Adrenal gland (tissue), 9 donors: ENCODE measurements at regions not wholly inside any gene's neighbourhood (a gene's known extent, or its start where the extent isn't known, plus 50 kb on each side); places are given as distances from the start of the nearest gene placed in this dataset.

Experiments used
- DNase-seq, 7 donors: peaks; one replicate each; pipeline ENCODE4 v3.0.0-alpha.2; 2019 to 2020
- H3K27ac ChIP-seq, 5 donors: fragments of 200-600 bp; sonication (generic) in 4 of 5; 1 replicate in 3 of 5; 2 replicates in 2 of 5; pipeline versions ENCODE4 v1.5.1 to v1.8.0; 2016 to 2020; ENCODE audit warnings: mild to moderate bottlenecking in 1 of 5
- H3K27me3 ChIP-seq: fragments of 200-600 bp; 2 replicates; pipeline ENCODE4 v1.8.0; 2021
- H3K36me3 ChIP-seq, 2 donors: fragments of 200-600 bp; replicated peaks in 1 of 2; 1 replicate in 1 of 2; 2 replicates in 1 of 2; pipeline versions ENCODE4 v1.5.1 to v1.8.0; 2018 to 2022
- H3K4me1 ChIP-seq, 2 donors: fragments of 200-600 bp; replicated peaks in 1 of 2; 1 replicate in 1 of 2; 2 replicates in 1 of 2; pipeline versions ENCODE4 v1.5.1 to v1.8.0; 2018 to 2021
- H3K4me3 ChIP-seq, 4 donors: fragments of 200-600 bp; sonication (generic) in 3 of 4; one replicate each; pipeline ENCODE4 v1.5.1; 2016 to 2018
- H3K9me3 ChIP-seq, 3 donors: fragments of 200-600 bp; sonication (generic) in 1 of 3; replicated peaks in 1 of 3; 1 replicate in 2 of 3; 2 replicates in 1 of 3; pipeline versions ENCODE4 v1.5.1 to v1.8.0; 2016 to 2021
- POLR2A ChIP-seq, 2 donors: fragments of 450-650 bp; IDR thresholded peaks; one replicate each; pipeline ENCODE4 v1.6.1; 2017; ENCODE audit warnings: antibody characterized with exemption in 2 of 2, mild to moderate bottlenecking in 2 of 2, moderate library complexity in 1 of 2
- WGBS, 4 donors: extraction: QIAGEN DNeasy Blood & Tissue Kit in 2 of 4; methylation state at CpG; one replicate each; pipeline versions ENCODE4 v1.1.5 to v1.1.7; 2013 to 2017; 5-methylcytosine and 5-hydroxymethylcytosine counted together
- intact Hi-C, 2 donors: fragments of 100-400 bp; cut with DNase I; formaldehyde crosslinking; loops; one replicate each; pipeline versions ENCODE4 v1.14.1 to v1.15.0; 2022 to 2023
- TF ChIP-seq, protein P1 (sequence below), 6 experiments: fragments of 450-650 bp in 4 of 6; fragments of 200-600 bp in 2 of 6; sonication (generic) in 1 of 6; IDR thresholded peaks; 1 replicate in 5 of 6; 2 replicates in 1 of 6; pipeline versions ENCODE4 v1.5.1 to v1.8.0; 2016 to 2021; ENCODE audit warnings: antibody characterized with exemption in 6 of 6, mild to moderate bottlenecking in 2 of 6, moderate library complexity in 1 of 6
- donor health status: healthy with polysubstance abuse.
- donor health status: Bipolar disorder and iron deficiency.
- donor health status: DM: yes; HTN: yes; CAD: no.
- donor health status: DM: no; HTN: no; CAD: no.
- donor health status: DM: no; HTN: no; CAD: no.

DNA sequence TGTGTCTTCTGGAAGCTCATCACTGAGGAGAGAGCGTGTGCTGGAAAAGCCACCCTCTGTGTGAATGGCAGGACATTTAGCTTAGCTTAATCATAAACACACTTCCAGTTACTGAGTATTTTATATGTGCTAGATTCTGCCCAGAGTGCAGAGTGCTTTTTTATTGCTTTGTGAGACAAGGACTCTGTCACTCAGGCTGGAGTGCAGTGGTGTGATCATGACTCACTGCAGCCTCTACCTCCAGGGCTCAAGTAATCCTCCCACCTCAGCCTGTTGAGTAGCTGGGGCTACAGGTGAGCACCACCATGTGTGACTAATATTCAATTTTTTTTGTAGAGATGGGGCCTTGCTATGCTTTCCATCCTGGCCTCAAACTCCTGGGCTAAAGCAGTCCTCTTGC, 61.4 kb upstream of the IRX3 start:
- Histone ChIP-seq H3K9me3 (no peaks in the 10 kb centered on the region), H3K36me3 (no peaks in the 10 kb centered on the region), H3K27me3 (no peaks in the 10 kb centered on the region), H3K4me1 (no peaks in the 10 kb centered on the region), H3K27ac (no peak overlapping the region), H3K4me3 (no peak overlapping the region)
- WGBS, 4 donors, result 82 to 91% (median 89%) methylated on average over 1 of the region's 1 CpG; no CpG with 5 or more reads in 1 of the 4 donors
- no peak for DNase-seq
- intact Hi-C loops, result no loop called here
- TF ChIP-seq POLR2A (IDR thresholded peaks at IDR 0.05), result no peak
- TF ChIP-seq, protein P1, sequence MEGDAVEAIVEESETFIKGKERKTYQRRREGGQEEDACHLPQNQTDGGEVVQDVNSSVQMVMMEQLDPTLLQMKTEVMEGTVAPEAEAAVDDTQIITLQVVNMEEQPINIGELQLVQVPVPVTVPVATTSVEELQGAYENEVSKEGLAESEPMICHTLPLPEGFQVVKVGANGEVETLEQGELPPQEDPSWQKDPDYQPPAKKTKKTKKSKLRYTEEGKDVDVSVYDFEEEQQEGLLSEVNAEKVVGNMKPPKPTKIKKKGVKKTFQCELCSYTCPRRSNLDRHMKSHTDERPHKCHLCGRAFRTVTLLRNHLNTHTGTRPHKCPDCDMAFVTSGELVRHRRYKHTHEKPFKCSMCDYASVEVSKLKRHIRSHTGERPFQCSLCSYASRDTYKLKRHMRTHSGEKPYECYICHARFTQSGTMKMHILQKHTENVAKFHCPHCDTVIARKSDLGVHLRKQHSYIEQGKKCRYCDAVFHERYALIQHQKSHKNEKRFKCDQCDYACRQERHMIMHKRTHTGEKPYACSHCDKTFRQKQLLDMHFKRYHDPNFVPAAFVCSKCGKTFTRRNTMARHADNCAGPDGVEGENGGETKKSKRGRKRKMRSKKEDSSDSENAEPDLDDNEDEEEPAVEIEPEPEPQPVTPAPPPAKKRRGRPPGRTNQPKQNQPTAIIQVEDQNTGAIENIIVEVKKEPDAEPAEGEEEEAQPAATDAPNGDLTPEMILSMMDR (IDR thresholded peaks at IDR 0.05), result no peak

- Histone ChIP-seq H3K27ac (no peak overlapping the region), H3K4me1 (no peaks in the 10 kb centered on the region), H3K9me3 (no peaks in the 10 kb centered on the region), H3K36me3 (no peaks in the 10 kb centered on the region), H3K27me3 (no peaks in the 10 kb centered on the region), H3K4me3 (no peak overlapping the region)
- intact Hi-C loops, result no loop called here
- no peak for DNase-seq
- TF ChIP-seq POLR2A (IDR thresholded peaks at IDR 0.05), result no peak
- TF ChIP-seq, protein P1 (IDR thresholded peaks at IDR 0.05), result no peak
- 60 to 76% (median 66%) methylated on average over 3 of the region's 3 CpGs for WGBS, 4 donors
Observed at GRCh38 chr16:54346041-54346440, 59.5 kb upstream of the IRX3 start.

DNA sequence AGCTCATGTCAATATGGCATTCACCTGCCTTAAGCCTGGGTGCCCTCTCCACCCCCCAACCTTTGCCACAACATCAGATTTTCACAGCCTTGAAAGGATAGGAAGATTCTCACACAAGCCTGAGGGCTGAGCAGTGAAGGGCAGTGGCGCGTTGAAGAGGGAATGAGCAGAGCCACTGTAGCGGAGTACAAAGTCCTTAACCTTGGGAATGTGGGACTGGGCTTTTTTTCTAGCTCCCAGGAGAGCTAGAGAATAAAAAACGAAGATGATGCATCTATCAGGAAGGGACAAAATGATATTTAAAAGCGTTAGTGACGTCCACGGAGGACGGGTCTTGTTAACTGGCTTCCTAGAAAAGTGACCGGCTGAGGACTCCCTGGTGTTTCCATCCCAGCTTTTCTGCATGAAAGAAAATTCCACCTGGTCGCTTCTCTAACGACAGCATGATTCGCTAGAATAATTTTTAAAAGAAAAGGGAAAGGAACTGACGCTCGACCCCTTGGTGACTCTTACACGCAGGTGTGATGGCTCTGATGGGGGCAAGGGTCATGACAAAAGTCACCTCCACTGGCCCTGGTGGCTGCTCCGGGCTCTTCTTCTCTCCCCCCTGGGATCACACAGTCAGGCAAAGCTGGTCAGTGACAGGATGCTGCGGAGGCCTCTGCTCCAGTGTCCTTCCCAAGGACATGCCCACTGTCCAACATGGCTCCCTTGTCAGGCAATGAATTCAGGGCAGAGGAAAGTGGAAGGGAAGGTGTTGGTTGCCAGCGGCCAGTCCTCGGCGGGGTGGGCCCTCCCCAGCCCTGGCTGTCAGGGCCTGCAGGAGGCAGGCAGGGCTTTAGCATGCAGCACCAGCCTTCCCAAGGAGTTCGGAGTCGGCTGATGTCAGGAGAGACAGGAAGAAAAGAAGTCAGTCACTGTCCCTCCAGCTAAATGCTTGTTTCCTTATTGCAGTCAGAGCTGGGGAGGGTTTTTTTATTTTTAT, 58.4 kb upstream of the IRX3 start:
- no peak for DNase-seq
- Histone ChIP-seq H3K27me3 (no peaks in the 10 kb centered on the region), H3K4me1 (no peaks in the 10 kb centered on the region), H3K9me3 (no peaks in the 10 kb centered on the region), H3K4me3 (no peak overlapping the region), H3K27ac (no peak overlapping the region), H3K36me3 (no peaks in the 10 kb centered on the region)
- 62 to 76% (median 68%) methylated on average over 19 to 22 of the region's 22 CpGs for WGBS, 4 donors
- TF ChIP-seq POLR2A (IDR thresholded peaks at IDR 0.05), result no peak
- TF ChIP-seq, protein P1 (IDR thresholded peaks at IDR 0.05), result no peak
- intact Hi-C loops, result no loop called here

DNA sequence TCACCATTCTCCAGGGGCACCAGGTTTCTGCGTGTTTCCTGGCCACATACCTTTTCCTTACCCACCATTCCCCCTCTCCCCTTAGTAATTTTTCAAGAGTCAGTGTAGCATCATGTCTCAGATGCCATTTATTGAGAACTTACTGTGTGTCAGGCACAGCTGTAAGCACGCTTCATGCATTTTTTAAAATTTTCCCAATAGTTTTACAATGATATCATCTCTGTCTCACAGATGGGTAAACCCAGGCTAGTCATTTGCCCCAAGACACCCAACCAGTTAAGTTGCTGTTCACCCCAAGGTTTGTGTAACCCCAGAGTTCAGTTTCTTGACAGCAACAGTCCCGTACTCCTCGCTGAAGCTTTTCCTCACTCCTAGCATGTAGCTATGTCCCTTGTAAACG, 56.4 kb upstream of the IRX3 start:
- peaks cover 5% of the 10 kb centered on the region for H3K27me3 ChIP-seq
- H3K27ac ChIP-seq, result no peak overlapping the region
- H3K36me3 ChIP-seq, result no peaks in the 10 kb centered on the region
- WGBS, 4 donors, result 79 to 87% (median 82%) methylated on average over 5 of the region's 5 CpGs
- no peak overlapping the region for H3K4me3 ChIP-seq
- TF ChIP-seq POLR2A (IDR thresholded peaks at IDR 0.05), result no peak
- TF ChIP-seq, protein P1 (IDR thresholded peaks at IDR 0.05), result no peak
- intact Hi-C loops, result no loop called here
- no peaks in the 10 kb centered on the region for H3K4me1 ChIP-seq
- H3K9me3 ChIP-seq, result no peaks in the 10 kb centered on the region
- no peak for DNase-seq
